ENCODE measurements at regions not wholly inside any gene's neighbourhood (a gene's known extent, or its start where the extent isn't known, plus 50 kb on each side); places are given as distances from the start of the nearest gene placed in this dataset.

DNA sequence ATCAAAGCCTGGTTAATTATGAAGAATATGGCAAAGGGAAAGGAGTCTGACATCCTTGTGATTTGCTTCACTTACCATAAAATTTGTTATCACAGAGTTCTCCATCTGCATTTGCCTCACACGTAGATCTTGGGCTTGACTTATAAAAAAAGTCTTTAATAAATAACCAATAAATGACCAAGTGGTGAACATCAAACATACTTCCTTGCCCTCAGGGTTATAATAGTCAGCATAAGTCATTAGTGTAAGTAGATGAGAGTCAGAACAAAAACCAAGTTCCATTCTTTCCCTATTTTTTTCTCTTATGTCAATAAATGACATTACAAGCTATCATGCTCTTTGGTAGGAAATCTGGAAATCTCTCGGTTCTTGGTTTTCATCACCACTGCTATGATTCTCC lies 635.4 kb upstream of the ATXN7L3B start:
- TF ChIP-seq FOXM1 (IDR thresholded peaks at IDR 0.05; ENCODE audit: borderline replicate concordance, low read depth): no peak
- TF ChIP-seq, protein P1, sequence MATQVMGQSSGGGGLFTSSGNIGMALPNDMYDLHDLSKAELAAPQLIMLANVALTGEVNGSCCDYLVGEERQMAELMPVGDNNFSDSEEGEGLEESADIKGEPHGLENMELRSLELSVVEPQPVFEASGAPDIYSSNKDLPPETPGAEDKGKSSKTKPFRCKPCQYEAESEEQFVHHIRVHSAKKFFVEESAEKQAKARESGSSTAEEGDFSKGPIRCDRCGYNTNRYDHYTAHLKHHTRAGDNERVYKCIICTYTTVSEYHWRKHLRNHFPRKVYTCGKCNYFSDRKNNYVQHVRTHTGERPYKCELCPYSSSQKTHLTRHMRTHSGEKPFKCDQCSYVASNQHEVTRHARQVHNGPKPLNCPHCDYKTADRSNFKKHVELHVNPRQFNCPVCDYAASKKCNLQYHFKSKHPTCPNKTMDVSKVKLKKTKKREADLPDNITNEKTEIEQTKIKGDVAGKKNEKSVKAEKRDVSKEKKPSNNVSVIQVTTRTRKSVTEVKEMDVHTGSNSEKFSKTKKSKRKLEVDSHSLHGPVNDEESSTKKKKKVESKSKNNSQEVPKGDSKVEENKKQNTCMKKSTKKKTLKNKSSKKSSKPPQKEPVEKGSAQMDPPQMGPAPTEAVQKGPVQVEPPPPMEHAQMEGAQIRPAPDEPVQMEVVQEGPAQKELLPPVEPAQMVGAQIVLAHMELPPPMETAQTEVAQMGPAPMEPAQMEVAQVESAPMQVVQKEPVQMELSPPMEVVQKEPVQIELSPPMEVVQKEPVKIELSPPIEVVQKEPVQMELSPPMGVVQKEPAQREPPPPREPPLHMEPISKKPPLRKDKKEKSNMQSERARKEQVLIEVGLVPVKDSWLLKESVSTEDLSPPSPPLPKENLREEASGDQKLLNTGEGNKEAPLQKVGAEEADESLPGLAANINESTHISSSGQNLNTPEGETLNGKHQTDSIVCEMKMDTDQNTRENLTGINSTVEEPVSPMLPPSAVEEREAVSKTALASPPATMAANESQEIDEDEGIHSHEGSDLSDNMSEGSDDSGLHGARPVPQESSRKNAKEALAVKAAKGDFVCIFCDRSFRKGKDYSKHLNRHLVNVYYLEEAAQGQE (IDR thresholded peaks at IDR 0.05; ENCODE audit: low read depth): no peak
- no peak for TF ChIP-seq NFIC (IDR thresholded peaks at IDR 0.05)
- no peak for TF ChIP-seq TCF12 (IDR thresholded peaks at IDR 0.05; ENCODE audit: low read depth)
- no peak for TF ChIP-seq EGR1 (IDR thresholded peaks at IDR 0.05)
- TF ChIP-seq TEAD4 (IDR thresholded peaks at IDR 0.05): no peak
- no peak for TF ChIP-seq RAD21 (IDR thresholded peaks at IDR 0.05; ENCODE audit: low read depth)
- no peak for TF ChIP-seq YY1 (IDR thresholded peaks at IDR 0.05; ENCODE audit: low read depth)
- TF ChIP-seq, protein P2, sequence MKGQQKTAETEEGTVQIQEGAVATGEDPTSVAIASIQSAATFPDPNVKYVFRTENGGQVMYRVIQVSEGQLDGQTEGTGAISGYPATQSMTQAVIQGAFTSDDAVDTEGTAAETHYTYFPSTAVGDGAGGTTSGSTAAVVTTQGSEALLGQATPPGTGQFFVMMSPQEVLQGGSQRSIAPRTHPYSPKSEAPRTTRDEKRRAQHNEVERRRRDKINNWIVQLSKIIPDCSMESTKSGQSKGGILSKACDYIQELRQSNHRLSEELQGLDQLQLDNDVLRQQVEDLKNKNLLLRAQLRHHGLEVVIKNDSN (IDR thresholded peaks at IDR 0.05): no peak
- no peak for TF ChIP-seq ZBTB7A (IDR thresholded peaks at IDR 0.05; ENCODE audit: low read depth)
- no peak for TF ChIP-seq CREB1 (IDR thresholded peaks at IDR 0.05; ENCODE audit: low read depth)
- no peak for TF ChIP-seq EP300 (IDR thresholded peaks at IDR 0.05; ENCODE audit: borderline replicate concordance)
- TF ChIP-seq MAX (IDR thresholded peaks at IDR 0.05): no peak
- TF ChIP-seq CEBPB (IDR thresholded peaks at IDR 0.05): no peak
- TF ChIP-seq TAF1 (IDR thresholded peaks at IDR 0.05; ENCODE audit: low read depth): no peak

GRCh38 chr12:73906757-73907156 lies 630.9 kb upstream of the ATXN7L3B start:
- TF ChIP-seq NFIC (IDR thresholded peaks at IDR 0.05) (no peak), TEAD4 (IDR thresholded peaks at IDR 0.05) (no peak), EP300 (IDR thresholded peaks at IDR 0.05; ENCODE audit: borderline replicate concordance) (no peak), ZBTB7A (IDR thresholded peaks at IDR 0.05; ENCODE audit: low read depth) (no peak), MAX (IDR thresholded peaks at IDR 0.05) (no peak), CREB1 (IDR thresholded peaks at IDR 0.05; ENCODE audit: low read depth) (no peak), FOXM1 (IDR thresholded peaks at IDR 0.05; ENCODE audit: borderline replicate concordance, low read depth) (no peak)

GRCh38 chr12:73935817-73936216 lies 601.8 kb upstream of the ATXN7L3B start:
- TF ChIP-seq MAX (IDR thresholded peaks at IDR 0.05): no peak
- TF ChIP-seq RAD21 (IDR thresholded peaks at IDR 0.05; ENCODE audit: low read depth): peak; percentile 60

DNA sequence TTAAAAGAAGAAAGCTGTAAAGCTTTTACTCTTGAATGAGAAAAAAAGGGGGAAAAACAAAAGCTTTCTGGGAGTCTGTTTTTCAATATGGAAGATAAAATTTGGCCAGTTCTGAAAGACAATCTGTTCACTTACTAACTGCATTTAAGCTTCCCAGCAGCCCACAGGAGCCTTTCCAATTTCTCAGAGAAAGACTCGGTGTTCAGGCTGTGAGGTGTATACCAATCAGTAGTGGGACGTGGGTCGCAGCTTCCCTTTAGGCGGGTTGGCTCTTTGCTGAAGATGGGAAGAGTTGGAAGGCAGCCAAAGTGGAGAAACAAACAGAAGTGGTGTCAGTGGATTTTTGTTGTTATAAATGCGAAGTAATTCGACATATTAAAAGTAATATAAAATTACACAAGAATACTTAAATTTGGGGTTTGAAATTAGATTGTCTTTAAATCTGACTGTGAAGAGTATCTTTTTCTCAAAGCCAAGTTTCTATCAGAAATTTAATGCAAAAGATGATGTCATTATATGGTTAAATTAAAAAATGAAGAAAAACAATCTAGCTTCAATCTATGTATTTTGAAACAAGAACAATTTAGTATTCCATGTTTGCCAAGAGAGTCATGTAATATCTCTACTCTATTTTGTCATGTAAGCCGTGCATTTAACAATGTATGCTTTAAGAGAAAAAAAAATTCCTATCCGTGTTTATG lies 590.2 kb upstream of the ATXN7L3B start:
- TF ChIP-seq NFIC (IDR thresholded peaks at IDR 0.05) (no peak), MAX (IDR thresholded peaks at IDR 0.05) (no peak), YY1 (IDR thresholded peaks at IDR 0.05; ENCODE audit: low read depth) (no peak), EP300 (IDR thresholded peaks at IDR 0.05; ENCODE audit: borderline replicate concordance) (no peak), RAD21 (IDR thresholded peaks at IDR 0.05; ENCODE audit: low read depth) (no peak), FOXM1 (IDR thresholded peaks at IDR 0.05; ENCODE audit: borderline replicate concordance, low read depth) (no peak), CREB1 (IDR thresholded peaks at IDR 0.05; ENCODE audit: low read depth) (no peak), TAF1 (IDR thresholded peaks at IDR 0.05; ENCODE audit: low read depth) (no peak), EGR1 (IDR thresholded peaks at IDR 0.05) (no peak), CEBPB (IDR thresholded peaks at IDR 0.05) (no peak), ZBTB7A (IDR thresholded peaks at IDR 0.05; ENCODE audit: low read depth) (no peak), TCF12 (IDR thresholded peaks at IDR 0.05; ENCODE audit: low read depth) (no peak), TEAD4 (IDR thresholded peaks at IDR 0.05) (no peak)
- TF ChIP-seq, protein P1 (IDR thresholded peaks at IDR 0.05; ENCODE audit: low read depth): no peak
- TF ChIP-seq, protein P2 (IDR thresholded peaks at IDR 0.05): no peak

- TF ChIP-seq FOXM1 (IDR thresholded peaks at IDR 0.05; ENCODE audit: borderline replicate concordance, low read depth): no peak
- no peak for TF ChIP-seq CREB1 (IDR thresholded peaks at IDR 0.05; ENCODE audit: low read depth)
- no peak for TF ChIP-seq TEAD4 (IDR thresholded peaks at IDR 0.05)
- no peak for TF ChIP-seq NFIC (IDR thresholded peaks at IDR 0.05)
- TF ChIP-seq MAX (IDR thresholded peaks at IDR 0.05): no peak
- no peak for TF ChIP-seq EGR1 (IDR thresholded peaks at IDR 0.05)
- TF ChIP-seq ZBTB7A (IDR thresholded peaks at IDR 0.05; ENCODE audit: low read depth): no peak
- TF ChIP-seq TCF12 (IDR thresholded peaks at IDR 0.05; ENCODE audit: low read depth): no peak
- TF ChIP-seq CEBPB (IDR thresholded peaks at IDR 0.05): no peak
- TF ChIP-seq, protein P2 (IDR thresholded peaks at IDR 0.05): no peak
- no peak for TF ChIP-seq YY1 (IDR thresholded peaks at IDR 0.05; ENCODE audit: low read depth)
- no peak for TF ChIP-seq TAF1 (IDR thresholded peaks at IDR 0.05; ENCODE audit: low read depth)
- TF ChIP-seq, protein P1 (IDR thresholded peaks at IDR 0.05; ENCODE audit: low read depth): no peak
- TF ChIP-seq RAD21 (IDR thresholded peaks at IDR 0.05; ENCODE audit: low read depth): no peak
- TF ChIP-seq EP300 (IDR thresholded peaks at IDR 0.05; ENCODE audit: borderline replicate concordance): no peak
These were observed 587.1 kb upstream of the ATXN7L3B start for GRCh38 chr12:73950507-73950906.

All from Ishikawa (cell line).